NAMALWA (cell line): ENCODE measurements at regions not wholly inside any gene's neighbourhood (a gene's known extent, or its start where the extent isn't known, plus 50 kb on each side); places are given as distances from the start of the nearest gene placed in this dataset.

Experiments used
- DNase-seq: peaks from one replicate; pipeline ENCODE4 v3.0.0-alpha.2; 2015; ENCODE audit warnings: low spot score

DNA sequence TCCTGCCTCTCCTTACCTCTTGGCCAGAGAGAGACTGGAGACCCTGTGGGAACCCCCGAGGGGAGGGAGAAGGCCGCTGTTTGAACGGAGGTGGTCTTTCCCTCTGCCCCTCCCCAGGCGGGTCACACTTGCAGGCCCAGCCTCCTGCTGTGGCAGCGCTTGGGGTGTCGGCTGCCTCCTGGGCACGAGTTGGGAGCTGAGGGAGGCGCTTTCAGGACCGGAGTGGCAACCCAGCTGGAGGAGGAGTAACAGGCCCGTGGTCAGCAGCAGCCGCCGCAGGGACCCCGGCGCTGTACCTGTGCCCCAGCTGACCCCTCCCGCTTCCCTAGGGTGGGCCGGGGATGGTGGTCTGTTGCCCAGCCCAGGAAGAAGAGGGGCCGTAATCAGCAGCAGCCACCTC is 278.3 kb downstream of the SEC14L1 start:
- DNase-seq, result no peak

DNA sequence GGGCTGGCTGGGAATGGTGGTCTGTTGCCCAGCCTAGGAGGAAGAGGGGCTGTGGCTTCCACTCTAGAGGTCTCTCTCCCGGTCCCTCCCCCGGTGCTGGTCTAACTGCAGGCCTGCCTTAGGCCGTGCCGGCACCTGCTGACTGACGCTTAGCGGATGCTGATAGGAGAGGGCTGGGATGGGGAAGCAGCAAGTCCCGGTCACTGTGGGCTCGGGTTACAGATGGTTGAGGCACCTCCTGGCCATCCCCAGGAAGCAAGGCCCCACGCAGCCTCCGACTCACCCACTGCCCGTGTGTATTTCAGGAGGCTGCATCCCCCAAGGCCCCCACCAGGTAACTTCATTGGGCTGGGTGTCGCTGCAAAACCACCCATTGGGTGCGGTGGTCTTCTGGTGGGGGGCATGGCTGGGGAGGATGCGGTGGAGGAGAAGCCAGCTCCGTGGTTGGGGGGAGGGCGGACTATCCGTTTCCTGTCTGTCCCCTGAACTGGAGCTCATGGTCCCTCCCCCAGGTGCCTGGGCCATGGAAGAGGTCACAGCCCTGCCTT is 278.9 kb downstream of the SEC14L1 start:
- no peak for DNase-seq

DNA sequence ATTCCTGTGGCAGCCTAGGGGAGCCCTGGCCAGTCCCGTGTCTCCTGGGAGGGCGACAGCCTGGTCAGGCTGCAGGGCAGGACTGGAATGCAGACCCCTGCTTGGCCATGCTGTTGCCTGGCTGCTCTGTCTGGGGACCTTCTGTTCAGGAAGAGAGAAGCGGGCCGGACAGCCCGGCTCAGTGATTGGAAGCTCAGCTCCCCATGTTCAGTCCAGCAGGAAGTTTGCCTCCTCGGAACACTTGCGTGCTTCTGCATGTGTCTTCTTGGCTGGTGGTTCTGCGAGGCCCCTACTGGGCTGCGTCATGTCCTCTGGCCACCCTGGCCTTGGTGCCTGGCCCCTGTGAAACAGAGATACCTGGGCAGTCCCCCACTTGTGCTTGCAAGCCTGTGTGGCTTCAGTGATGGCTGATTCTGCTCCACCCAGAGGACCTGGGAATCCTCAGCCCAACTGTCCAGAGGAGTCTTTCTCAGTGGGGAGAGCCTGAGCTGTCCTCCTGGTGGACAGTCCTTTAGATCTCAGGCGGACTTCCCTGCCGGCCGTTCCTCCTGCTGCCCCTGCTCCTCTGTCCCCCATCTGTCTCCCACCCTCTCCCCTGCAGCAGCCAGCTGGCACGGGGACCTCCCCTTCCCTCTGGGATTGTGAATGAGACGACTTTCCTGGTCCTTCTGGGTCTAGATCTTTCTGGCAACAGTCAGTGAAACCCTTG is 279.5 kb downstream of the SEC14L1 start:
- DNase-seq, result no peak

DNA sequence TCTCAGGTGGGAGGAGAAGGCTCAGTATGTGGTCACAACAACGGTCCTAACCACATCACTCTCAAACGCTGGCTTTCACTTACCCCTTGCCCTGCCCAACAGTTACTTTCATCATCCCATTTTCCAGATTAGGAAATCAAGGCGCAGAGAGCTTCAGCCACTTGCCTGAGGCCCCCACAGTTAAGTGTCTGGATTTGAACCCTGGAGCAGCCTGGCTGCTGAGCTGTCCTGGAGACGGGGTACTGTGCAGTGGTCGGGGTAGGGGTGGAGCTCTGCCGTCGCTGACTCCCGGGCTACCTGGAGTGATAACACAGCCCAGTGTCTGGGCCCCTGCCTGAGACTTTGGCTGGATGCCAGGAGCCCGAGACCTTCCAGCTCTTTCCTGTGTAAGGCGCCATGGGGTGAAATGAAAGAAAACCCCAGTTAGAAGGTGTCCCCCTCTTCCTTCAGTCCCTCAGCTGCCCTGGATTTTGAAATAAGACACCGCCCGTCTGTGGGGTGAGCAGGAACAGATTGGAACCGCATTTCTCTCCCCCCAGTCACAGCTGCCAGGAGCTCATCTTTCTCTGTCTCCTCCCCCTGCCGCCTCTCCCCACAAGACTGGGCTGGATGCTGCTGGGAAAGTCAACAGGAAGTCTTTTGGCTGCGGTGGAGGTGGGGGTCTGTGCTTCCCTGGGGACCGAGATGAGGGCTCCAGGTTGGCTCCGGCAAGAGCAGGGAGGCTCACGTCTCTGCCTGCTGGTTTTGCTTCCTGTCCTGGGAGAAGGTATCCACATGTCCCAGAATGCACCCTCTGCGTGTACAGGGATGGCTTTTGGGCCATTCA is 280.2 kb downstream of the SEC14L1 start:
- no peak for DNase-seq

DNA sequence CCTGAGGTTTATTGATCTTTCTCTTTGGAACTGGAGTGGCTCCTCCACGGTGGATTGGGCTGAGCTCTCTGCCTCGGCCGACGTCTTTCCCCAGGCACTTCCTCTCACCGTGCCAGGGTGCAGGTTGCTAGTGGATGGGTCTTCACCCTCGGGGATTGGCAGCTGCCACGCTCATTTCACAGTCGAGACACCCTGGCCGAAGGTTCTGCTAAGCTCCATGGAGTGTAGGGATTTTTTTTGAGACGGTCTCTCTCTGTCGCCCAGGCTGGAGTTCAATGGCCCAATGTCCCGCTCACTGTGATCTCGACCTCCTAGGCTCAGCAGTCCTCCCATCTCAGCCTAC is 280.8 kb downstream of the SEC14L1 start:
- DNase-seq, result no peak

DNA sequence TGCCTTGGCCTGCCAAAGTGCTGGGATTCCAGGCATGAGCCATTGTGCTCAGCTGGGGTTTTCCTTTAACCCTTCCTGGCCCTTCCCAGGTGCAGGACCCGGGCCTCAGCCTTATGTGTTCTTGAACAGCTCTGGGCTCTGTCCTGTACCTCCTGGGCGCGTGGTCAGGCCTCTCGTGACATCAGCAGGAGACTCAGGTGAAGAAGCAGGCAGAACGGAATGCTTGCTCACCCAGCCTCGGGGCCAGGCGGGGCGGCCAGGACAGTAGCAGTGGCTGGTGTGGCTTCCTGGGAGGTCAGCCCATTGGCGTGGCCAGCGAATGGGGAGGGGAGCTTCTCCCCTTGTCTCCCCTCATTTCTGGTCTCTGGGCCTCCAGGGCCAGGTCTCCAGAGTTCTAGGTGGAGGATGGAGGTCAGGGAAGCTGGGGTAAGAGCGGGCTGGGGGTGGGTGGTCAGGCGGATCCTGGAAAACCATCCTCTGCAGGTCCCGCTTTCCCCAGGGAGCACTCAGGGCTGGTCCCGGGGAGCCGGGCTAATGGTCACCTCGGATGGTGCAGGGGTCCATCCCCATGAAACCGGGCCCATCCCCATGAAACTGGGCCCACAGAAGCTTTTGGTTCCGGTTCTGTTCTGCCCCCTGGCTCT is 281.5 kb downstream of the SEC14L1 start:
- DNase-seq, result no peak

DNA sequence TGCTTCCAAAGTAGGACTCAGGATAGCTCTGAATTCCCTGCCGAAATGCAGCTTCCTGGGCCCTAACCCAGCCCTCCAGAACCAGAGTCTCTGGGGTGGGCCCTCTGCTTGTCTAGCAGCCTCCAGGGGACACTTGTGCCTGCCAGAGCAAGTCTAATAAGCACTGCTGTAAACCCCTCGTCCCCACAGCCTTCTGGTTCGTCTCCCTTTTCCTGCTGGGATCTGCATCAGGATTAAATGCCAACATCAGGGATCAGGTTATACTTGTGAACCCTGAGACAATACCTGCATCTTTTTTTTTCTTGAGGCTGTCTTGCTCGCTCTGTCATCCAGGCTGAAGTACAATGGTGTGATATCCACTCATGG is 282.0 kb downstream of the SEC14L1 start:
- no peak for DNase-seq

DNA sequence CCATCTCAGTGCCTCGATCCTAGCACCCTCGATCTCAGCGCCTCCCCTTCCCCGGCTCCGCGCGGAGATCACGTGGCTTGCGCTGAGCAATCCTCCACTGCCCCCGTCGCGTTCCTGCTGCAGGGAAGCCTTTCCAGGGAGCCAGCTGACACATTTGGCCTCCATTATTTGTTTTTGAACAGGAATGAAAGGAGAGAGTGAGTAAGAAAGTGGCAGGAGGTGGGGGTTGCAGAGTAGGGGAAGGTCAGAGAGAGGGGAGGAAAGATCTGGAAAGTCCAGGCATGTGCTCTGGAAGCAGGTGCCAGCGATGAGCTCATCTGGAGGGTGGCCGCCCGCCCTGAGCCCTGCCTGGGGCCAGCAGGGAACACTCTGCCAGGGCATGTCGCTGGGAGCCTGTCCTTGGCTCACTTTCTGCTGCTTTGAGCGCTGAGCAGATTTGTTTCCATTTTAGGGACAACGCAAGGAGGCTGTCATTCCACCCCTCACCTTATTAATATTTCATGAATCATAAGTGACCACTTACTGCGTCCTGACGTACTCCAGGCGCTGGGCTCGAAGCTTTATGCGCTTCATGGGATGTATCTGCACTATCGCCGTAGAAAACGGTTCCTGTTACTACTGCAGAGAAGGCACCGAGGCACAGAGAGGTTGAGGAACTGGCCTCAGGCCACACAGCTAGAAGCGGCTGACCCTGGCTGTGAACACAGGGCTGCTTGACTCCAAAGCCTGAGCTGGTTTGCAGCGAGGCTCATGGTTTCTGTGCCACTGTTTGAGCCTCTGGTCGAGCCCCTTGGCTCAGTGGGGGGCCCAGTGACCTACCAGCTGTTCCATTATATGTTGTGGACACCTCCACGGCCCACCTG is 283.1 kb downstream of the SEC14L1 start:
- no peak for DNase-seq

DNA sequence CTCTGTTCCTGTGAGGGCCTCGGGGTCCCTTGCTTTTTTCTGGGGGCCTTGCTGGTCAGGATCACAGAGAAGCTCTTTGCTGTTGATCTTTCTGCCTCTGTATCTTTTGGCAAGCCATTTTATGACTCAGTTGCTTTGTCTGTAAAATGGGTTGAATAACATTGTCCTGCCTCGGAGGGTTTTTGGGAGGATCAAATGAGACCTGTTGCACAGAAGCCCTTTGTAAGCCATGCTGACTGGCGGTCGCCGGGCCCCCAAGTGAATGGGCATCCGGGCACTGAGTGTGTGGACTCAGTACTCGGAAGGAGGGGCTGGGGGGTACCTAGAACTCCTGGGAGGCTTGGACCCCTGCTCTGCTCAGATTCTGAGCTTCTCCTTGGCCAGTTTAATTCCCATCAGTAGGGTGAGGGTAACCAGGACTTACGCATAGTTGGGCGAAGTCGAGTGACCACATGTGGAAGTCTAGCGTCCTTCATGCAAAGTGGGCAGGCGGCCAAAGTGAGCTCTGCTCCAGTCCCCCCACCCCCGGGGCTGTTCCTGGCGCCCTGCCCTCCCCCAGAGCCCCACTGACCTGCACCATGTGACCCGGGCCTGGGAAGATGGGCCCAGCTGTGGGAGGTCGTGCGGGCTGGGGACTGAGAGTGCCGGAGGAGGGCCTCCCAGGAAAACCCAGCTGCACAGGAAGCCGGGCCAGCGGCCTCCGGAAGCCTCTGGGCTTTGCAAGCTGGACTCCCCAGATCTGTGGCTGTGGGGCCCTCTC is 284.0 kb downstream of the SEC14L1 start:
- DNase-seq, result no peak

DNA sequence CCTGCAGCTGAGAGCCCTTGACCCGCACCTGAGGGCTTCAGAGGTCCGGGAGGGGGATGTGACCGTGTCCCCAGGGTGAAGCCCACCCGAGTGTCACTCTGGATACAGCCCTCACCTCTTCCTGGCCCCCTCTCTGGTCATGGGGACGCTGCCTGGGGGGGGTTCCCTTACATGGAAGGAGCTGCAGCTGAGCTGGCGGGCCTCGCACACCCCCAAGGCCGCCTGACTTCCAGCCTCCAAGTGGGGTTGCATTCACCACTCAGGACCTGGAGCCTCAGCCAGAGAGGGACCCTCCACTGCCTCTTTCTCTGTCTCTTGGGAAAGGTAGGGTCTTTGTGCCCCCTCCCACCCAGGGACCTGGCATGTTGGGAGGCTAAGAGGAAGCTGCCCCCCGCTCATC is 284.6 kb downstream of the SEC14L1 start:
- DNase-seq, result no peak

DNA sequence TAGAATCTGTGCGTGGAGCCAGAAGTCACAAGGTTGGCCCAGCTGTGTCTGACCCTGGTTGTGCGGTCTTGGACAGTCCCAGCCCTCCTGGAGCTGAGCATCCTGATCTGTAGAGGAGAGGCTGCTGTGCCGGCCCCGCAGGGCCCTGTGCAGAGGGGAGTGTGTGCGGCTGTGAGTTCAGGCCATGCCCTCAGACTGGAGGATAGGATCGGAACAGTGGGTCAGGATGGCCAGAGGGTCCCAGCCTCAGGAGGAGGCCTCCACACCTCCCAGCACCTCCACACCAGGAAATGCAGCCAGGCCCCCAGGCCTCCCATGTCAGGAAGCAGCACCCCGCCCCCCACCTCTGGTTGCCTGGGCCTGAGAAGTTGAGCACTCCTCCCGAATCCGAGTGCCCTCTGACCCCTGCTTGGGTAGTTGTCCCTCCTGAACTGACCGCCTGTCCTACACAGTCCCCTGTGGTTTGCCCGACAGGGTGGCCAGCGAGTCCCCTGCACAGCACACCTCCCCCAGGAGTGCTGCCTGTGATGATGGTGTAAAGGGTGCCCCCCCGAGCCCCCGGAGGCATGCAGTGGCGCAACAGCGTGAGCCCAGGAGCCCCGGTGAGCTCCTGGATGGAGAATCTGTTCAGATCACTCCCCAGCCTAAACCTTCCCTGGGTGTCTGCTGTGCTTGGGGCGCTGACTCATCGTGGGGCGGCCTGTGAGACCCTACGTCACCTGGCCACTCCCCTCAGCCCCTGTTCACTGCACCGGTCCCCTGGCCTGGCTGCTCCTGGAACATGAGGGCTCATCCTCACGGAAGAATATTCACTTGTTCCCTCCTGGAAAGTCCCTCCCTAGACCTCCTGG is 285.2 kb downstream of the SEC14L1 start:
- DNase-seq, result peak; percentile 58

DNA sequence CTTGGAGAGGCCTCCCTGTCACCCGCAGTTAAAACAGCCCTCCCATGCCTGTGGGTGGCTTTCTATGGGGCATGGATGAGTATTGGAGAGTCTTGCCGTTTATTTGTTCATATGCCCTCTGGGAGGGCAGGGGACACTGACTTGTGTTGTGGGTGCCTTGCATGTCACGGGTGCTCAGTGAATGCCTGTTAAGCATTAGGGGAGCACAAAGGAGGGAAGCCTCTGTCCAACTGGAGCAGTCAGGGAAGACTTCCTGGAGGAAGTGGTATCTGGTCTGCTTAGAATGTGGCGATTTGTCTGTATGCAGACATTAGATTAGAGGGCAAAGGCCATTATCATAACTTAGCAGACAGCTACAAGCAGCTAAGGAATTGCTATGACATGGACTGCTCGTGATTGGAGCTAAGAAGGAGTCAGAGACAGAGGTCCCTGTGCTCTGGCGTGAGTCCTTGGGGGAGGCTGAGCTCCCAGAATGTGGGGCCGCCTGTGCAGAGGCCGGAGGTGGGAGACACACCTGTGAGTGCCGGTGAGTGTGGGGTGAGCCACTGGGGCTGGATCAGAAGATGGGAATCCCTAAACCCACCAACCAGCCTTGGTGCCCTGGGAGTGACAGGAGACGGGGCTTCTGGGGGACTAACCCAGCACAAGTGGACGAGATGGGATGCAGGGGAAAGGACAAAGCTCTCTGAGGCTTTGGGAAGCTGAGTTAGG is 286.1 kb downstream of the SEC14L1 start:
- DNase-seq, result no peak

DNA sequence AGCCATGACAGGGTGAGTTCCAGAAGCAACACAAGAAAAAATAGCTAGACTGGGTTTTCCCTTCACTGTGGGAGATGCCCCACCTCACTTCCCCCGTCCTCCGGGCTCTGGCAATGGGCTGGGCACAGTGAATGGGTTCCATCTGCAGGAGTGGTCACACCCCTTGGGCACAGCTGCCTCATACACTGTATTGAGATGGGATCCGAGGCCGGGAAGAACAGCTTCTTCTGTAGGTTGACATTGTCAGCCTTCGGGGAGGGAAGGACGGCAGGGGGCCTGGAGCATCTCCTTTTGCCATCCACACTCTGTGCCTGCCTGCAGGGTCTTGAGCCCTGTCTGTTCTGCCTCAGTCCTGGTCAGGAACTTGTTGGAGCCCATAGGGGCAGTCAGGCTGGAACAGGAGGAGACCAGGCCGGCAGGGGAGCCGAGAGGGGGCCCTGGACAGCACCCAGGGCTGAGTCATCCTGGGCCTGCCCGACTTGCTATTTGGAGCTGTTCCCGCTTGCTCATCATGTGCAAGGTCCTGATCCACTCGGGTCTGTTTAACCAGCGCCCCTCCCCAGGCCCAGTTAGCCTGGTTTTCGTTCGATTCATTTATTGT is 286.7 kb downstream of the SEC14L1 start:
- DNase-seq, result no peak

DNA sequence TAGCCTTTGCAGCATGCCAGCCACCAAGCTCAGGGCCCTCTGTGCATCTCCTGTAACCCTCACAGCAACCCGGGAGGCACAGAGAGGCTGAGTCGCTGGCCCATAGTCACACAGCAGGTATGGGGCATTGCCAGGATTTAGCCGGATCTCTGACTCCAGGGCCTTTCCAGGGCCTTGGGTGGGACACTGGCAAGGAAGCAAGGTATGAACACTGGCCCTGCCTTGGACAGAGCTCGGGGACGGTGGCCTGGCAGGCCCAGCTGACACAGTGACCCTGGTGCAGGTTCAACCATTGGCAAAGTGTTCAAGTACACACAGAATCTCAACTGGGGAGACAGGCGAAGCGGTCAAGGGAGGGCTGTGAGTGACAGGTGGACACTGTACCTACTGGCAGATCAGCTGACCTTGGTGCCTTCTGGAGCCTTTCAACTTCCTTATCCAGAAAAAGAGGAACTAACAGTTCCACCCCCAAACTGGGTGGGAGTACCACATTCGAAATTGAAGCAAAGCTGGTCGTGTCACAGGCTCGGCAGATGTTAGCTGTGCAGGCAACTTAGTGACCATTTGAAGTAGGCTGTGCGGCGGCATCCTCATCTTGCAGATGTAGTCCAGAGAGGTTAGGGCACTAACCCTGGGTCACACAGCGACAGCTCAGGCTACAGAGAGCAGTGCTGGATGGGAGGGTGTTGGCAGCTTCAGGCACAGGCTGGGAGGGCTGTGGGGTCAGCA is 287.4 kb downstream of the SEC14L1 start:
- DNase-seq, result peak; percentile 74

DNA sequence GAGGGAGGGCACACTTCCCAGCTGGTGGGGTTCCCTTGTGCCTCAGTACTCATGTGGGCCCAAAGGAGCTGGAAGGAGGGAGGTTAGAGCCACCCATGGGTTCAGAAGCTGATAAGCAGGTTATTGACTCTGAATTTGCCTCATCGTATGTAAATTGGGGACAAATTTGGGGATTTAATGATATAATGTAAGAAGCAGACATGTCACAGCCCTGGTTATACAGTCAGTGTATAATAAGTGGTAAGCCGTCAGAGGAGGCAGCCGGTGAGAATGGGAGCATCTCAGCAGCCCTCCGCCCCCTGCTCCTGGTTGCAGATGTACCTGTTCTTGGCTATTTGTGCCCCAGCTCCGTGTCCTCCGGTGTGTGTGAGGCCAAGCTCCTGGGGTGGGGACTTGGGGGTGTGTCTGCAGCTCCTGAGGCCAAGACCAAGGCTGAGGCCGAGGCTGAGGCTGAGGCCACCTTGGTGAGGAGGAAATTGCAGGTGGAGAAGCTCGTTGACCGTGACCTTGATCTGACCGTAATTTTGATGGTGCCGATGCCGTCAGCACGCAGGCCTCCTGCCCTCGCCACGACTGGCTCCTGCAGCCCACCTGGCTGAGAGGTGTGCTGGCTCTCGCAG is 288.1 kb downstream of the SEC14L1 start:
- no peak for DNase-seq

DNA sequence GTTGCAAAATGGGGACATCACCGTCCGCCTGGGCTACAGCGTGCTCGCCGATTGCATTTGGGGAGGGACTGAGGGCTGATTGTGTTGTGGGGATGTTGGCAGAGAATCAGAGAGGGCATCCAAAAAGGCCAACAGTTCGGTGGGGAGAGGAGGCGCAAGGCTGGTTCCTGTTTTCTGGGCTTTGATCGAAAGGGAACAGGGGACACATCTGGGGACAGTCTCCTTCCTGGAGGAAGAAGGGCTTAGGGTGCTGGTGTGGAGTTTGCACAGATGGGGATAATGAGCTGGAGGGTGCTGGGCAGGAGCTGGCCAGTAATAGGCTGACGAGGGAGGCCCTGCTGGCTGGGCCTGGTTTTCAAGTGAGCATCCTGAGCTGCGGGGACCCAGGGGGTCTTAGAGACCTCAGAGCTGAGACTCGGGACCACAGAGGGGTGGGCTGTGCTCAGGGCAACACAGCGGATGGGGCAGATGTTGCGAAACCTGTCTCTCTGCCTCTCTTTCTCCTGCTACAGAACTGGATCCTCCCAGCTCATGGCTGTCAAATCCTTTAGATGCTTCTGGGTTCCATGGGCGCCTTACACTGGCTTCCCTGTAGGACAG is 288.7 kb downstream of the SEC14L1 start:
- no peak for DNase-seq

DNA sequence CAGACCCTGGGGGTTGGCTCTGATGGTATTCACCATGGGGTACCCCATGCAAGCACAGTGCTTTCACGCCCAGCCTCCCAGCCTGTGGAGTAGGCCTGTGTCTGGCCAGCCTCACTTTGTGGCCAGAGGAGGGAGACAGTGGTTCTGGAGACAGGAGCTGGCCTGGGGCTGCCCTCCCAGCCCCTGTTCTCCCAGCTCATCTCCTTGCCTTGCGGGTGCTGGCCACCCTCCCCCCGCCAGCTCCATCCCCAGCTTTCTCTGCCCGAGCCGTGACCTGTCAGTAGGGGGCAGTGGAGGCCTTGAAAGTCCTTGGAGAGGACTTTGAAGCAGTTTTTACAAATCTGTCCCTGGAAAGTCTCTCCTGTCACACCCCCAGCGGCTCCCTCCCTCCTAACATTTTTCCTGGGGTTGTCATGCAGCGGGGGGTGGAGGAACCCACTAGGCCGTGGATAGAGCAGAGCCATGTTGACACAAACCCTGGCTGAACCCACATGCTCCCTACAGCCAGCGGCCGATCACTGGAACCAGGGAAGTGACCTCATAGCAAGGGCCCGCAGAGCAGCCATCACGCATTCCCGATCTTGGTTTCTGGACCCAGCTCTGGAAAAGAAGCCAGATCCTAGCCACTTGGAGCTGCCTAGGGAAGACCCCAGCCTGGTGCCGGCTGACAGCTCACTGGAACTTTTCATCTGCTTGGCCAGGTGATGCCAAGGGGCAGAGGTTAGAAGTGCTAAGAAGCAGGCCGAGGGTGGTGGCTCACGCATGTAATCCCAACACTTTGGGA is 289.4 kb downstream of the SEC14L1 start:
- DNase-seq, result peak; percentile 85
